IMR-90 (cell line): ENCODE measurements at regions not wholly inside any gene's neighbourhood (a gene's known extent, or its start where the extent isn't known, plus 50 kb on each side); places are given as distances from the start of the nearest gene placed in this dataset.

Experiments used
- CEBPB ChIP-seq: IDR thresholded peaks from 2 replicates; pipeline ENCODE4 v1.6.1; 2012; ENCODE audit warnings: low read depth, low read length, improper control_type of control experiment
- CHD1 ChIP-seq: IDR thresholded peaks from 2 replicates; pipeline ENCODE4 v1.6.1; 2012; ENCODE audit warnings: low read depth, low read length, improper control_type of control experiment
- FOS ChIP-seq: fragments of 150-350 bp; IDR thresholded peaks from 2 replicates; pipeline ENCODE4 v1.6.1; 2016; ENCODE audit warnings: low read depth, low read length
- MAFK ChIP-seq: IDR thresholded peaks from 2 replicates; pipeline ENCODE4 v1.6.1; 2012; ENCODE audit warnings: low read depth, low read length, improper control_type of control experiment
- MXI1 ChIP-seq: IDR thresholded peaks from 2 replicates; pipeline ENCODE4 v1.6.1; 2012; ENCODE audit warnings: low read depth, mild to moderate bottlenecking, low read length, moderate library complexity, borderline replicate concordance
- POLR2A ChIP-seq: IDR thresholded peaks from 2 replicates; pipeline ENCODE4 v1.6.1; 2012; ENCODE audit warnings: mild to moderate bottlenecking, low read depth, low read length
- RAD21 ChIP-seq: IDR thresholded peaks from 2 replicates; pipeline ENCODE4 v1.6.1; 2012; ENCODE audit warnings: low read length, improper control_type of control experiment
- RFX5 ChIP-seq: IDR thresholded peaks from 2 replicates; pipeline ENCODE4 v1.8.0; 2012; ENCODE audit warnings: low read depth, mild to moderate bottlenecking, low read length, moderate library complexity
- TF ChIP-seq, protein P1 (sequence below): conservative IDR thresholded peaks from 2 replicates; pipeline ENCODE4 v1.5.1; 2012; ENCODE audit warnings: mild to moderate bottlenecking, low read depth, low read length, improper control_type of control experiment

DNA sequence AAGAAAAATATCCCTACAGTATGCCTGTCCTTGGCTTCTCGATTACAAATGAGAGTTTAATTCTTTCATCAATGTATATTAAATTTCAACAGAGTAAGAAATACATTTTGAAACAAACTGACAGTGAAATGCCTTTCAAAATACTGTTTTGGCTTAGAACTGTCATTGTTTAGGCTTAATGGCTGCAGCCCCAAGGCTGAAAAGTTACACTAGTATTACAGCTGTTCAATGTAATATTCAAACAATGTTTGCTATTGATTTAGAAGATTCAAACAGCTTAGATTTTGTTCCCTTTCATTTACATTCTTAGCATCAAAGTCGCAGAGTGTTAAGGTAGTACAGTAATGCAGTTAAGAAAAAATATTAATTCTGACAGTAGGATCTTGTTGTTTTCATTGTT is 882.9 kb upstream of the ADGRL2 start:
- TF ChIP-seq, protein P1, sequence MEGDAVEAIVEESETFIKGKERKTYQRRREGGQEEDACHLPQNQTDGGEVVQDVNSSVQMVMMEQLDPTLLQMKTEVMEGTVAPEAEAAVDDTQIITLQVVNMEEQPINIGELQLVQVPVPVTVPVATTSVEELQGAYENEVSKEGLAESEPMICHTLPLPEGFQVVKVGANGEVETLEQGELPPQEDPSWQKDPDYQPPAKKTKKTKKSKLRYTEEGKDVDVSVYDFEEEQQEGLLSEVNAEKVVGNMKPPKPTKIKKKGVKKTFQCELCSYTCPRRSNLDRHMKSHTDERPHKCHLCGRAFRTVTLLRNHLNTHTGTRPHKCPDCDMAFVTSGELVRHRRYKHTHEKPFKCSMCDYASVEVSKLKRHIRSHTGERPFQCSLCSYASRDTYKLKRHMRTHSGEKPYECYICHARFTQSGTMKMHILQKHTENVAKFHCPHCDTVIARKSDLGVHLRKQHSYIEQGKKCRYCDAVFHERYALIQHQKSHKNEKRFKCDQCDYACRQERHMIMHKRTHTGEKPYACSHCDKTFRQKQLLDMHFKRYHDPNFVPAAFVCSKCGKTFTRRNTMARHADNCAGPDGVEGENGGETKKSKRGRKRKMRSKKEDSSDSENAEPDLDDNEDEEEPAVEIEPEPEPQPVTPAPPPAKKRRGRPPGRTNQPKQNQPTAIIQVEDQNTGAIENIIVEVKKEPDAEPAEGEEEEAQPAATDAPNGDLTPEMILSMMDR = no peak
- TF ChIP-seq POLR2A (no peak), MXI1 (no peak), CHD1 (no peak), MAFK (no peak), RFX5 (no peak), FOS (no peak), CEBPB (no peak), RAD21 (no peak)
